RCC 7860 (cell line): ENCODE measurements at regions not wholly inside any gene's neighbourhood (a gene's known extent, or its start where the extent isn't known, plus 50 kb on each side); places are given as distances from the start of the nearest gene placed in this dataset.

Experiments
- DNase-seq: peaks from one replicate; pipeline ENCODE4 v3.0.0-alpha.2; 2015; ENCODE audit warnings: low spot score
- FAIRE-seq: peaks from 2 replicates; lab custom pipeline; 2012; peaks lifted over from hg19 to GRCh38; lab: Jason Lieb, UNC

GRCh38 chr16:55257966-55258613 lies 65.9 kb upstream of the IRX6 start:
- DNase-seq (peak; percentile 4), FAIRE-seq (no peak)

DNA sequence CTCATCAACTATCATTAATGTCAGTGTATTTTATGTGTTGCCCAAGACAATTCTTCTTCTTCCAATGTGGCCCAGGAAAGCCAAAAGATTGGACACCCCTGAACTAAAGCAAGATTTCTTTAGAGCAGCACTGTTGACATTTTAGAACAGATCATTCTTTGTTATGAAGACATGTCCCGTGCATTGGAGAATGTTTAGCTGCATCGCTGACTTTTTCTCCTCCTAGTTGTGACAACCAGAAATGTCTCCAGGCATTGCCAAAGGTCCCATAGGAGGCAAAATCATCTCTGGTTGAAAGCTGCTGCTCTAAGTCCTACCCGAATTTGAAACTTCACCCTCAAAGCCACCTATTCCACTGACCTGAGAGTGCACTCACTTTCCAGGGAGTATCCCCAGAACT lies 62.7 kb upstream of the IRX6 start:
- DNase-seq (no peak), FAIRE-seq (no peak)

DNA sequence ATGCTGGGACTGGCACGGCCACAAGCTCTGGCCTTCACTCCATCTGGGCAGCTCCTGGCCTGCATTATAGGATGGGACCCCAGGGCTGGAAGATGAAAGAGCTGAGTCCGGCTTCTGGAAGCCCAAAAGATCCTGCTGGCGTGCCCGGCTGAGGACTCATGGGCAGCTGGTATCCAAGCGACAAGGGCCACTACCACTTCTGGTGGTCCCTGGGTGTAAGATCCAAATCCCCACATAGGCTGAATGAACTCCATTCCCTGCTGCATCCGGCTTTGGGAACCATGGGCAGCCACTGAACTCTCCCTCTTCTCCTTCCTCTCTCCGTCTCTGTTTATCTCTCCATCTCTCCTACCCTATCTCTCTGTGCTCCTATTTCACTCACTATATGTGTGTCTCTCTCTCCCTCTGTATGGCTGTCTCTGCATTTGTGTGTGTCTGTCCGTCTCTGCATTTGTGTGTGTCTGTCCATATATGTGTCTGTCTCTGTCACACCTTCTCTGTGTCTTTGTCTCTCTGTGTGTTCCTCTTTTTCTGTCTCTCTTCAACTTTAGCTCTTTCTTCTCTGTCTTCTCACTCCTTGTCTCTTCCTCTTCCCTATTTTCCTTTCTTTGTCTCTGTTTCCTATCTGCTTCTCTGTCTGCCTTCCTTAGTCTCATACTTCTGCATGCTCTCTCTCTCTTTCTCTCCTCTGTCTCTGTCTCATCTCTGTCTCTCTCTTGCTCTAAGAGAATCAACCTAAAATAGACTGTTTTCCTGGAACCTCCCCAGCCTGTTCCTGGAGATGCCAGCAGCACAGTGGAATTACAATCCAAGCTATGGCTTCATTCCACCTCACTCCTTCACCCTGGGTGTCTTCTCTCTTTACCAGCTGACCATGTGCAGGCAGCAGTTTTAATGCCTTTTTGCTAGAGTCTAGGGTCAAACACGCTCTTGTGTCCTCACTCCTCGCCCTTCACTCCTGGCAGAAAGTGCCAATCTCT lies 60.4 kb upstream of the IRX6 start:
- DNase-seq, result no peak
- FAIRE-seq, result no peak

- DNase-seq, result no peak
- FAIRE-seq, result no peak
Observed at GRCh38 chr16:55264949-55265348, 59.1 kb upstream of the IRX6 start.

DNA sequence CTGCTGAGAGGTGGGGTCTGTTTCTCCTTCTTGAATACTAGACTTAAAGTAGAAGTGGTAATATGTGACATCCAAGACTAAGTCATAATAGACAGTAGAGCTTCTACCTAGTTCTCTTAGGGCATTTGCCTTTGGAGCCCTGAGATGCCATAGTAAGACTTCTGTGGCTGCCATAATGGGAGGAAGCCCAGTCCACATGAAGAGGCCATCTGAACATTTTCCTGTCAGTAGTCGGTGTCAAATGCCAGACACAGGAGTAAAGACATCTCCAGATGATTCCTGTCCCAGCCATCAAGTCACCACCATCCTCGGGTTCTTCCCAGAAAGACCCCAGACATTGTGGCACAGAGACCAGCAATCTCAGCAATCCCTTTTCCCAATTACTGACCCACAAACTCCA lies 58.1 kb upstream of the IRX6 start:
- DNase-seq, result no peak
- no peak for FAIRE-seq

GRCh38 chr16:55271945-55272513 lies 52.0 kb upstream of the IRX6 start:
- DNase-seq (no peak), FAIRE-seq (no peak)

GRCh38 chr16:55272744-55273143 lies 51.3 kb upstream of the IRX6 start:
- FAIRE-seq (no peak), DNase-seq (no peak)

DNA sequence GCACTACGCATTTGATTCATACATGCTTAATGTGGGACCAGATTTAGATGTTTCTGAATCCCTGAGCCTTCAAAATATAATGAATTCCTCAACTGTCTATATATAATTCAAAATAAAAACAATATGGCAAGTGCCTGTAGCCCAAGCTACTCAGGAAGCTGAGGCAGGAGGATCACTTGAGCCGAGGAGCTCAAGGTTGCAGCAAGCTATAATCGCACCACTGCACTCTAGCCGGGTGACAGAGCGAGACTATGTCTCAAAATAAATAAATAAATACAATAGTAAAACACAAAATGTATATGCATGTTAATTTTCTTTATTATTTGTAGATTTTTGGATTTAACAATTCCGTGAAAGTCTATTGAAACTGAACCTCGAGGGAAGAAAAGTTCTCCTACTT lies 50.6 kb upstream of the IRX6 start:
- FAIRE-seq, result no peak
- DNase-seq, result no peak

- no peak for FAIRE-seq
- no peak for DNase-seq
Observed at GRCh38 chr16:55273959-55274358, 50.0 kb upstream of the IRX6 start.
